HUES6 (cell line): ENCODE measurements at regions not wholly inside any gene's neighbourhood (a gene's known extent, or its start where the extent isn't known, plus 50 kb on each side); places are given as distances from the start of the nearest gene placed in this dataset.

ENCODE experiments used
- H3K27ac ChIP-seq: 2 replicates; pipeline ENCODE4 v1.7.0; 2013; ENCODE audit warnings: low read depth, mild to moderate bottlenecking, low read length, inconsistent platforms
- H3K27me3 ChIP-seq: 2 replicates; pipeline ENCODE4 v1.6.1; 2013; ENCODE audit warnings: low read length; ENCODE audit not compliant: control insufficient read depth, insufficient read depth
- H3K36me3 ChIP-seq: 2 replicates; pipeline ENCODE4 v1.6.1; 2013; ENCODE audit warnings: low read length; ENCODE audit not compliant: control insufficient read depth, insufficient read depth
- H3K4me1 ChIP-seq: 2 replicates; pipeline ENCODE4 v1.6.1; 2013; ENCODE audit warnings: low read length; ENCODE audit not compliant: control insufficient read depth, insufficient read depth
- H3K4me3 ChIP-seq: 2 replicates; pipeline ENCODE4 v1.5.1; 2013; ENCODE audit warnings: low read depth, low read length
- H3K9ac ChIP-seq: one replicate; pipeline ENCODE4 v1.6.1; 2013; ENCODE audit warnings: mild to moderate bottlenecking, low read length
- H3K9me3 ChIP-seq: 2 replicates; pipeline ENCODE4 v1.6.1; 2013; ENCODE audit warnings: low read depth, low read length; ENCODE audit not compliant: control insufficient read depth, insufficient read depth

DNA sequence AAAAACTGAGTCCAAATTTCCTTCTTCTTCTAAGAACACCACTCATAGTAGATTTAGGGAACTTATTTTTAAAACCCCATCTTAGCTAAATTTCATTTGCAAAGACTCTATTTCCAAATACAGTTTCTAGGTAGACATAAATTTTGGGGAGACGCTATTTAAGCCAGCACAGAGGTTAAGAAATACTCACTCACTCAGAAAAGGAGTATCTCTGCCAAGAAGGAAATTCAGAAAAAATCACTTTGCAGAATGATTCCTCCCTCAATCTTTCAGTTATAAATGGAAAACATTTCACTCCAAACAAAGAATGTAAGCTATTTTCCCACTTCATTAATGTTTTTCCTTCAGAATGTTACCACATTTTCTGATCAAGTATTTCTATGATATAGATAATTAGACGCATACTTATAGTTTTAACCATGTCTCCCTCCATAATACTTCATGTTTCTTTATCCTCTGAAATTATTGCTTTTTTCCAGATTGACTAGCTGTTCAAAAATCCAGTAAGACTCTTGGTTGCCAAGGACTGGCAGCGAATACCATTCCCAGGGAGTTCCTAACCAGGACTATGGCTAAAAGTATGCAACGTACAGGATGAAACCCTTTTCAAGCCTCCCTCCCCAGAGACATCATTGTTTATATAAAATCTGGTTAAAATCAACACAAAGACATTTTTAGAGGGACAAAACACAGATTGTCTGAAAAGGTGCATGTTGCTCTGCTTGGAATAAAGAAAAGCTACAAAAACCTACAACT is 52.5 kb upstream of the RXFP2 start:
- H3K27me3 ChIP-seq = no peaks in the 10 kb centered on the region
- H3K36me3 ChIP-seq = no peaks in the 10 kb centered on the region
- no peaks in the 10 kb centered on the region for H3K9me3 ChIP-seq
- H3K9ac ChIP-seq = no peak overlapping the region
- H3K4me3 ChIP-seq = no peak overlapping the region
- peaks cover 8% of the 10 kb centered on the region; the same call in 1 of the 2 replicates for H3K4me1 ChIP-seq
- no peak overlapping the region for H3K27ac ChIP-seq
